ENCODE measurements at regions not wholly inside any gene's neighbourhood (a gene's known extent, or its start where the extent isn't known, plus 50 kb on each side); places are given as distances from the start of the nearest gene placed in this dataset.
A peak's percentile ranks its signal among the peaks of the same experiment; 100 is the strongest.

GRCh38 chr20:1802385-1803060, 92.7 kb upstream of the SIRPA start:
- WGBS (ENCODE audit: low lambda C conversion rate): 39% methylated on average over 35 of the region's 35 CpGs
- DNase-seq (ENCODE audit: low spot score): peak; percentile 67
- TF ChIP-seq ZNF691 (CRISPR knock-in tag; IDR thresholded peaks at IDR 0.05; ENCODE audit: borderline replicate concordance, low read depth) (0 out of 2 replicates have a peak, but pooled peaks have one; percentile 37), THRA (CRISPR knock-in tag; IDR thresholded peaks at IDR 0.05; ENCODE audit: borderline replicate concordance) (peak; percentile 79), SOX13 (IDR thresholded peaks at IDR 0.05) (no peak), SOX13 (CRISPR knock-in tag; conservative IDR thresholded peaks at IDR 0.05 in 1 of 2, IDR thresholded peaks at IDR 0.05 in 1 of 2) (peak in 1 of 2 experiments; percentile 34; a peak in 1 of 4 replicates), NRL (CRISPR knock-in tag; IDR thresholded peaks at IDR 0.05; ENCODE audit: borderline replicate concordance) (0 out of 2 replicates have a peak, but pooled peaks have one; percentile 51), MAZ (IDR thresholded peaks at IDR 0.05; ENCODE audit: borderline replicate concordance, low read depth, low read length) (peak; percentile 66; the same call in 1 of the 2 replicates), MAZ (CRISPR knock-in tag; IDR thresholded peaks at IDR 0.05; ENCODE audit: low read depth) (no peak), MYPOP (CRISPR knock-in tag; IDR thresholded peaks at IDR 0.05) (peak; percentile 49; the same call in 1 of the 2 replicates), TARDBP (CRISPR knock-in tag; IDR thresholded peaks at IDR 0.05) (peak; percentile 20; the same call in 1 of the 2 replicates), ELF3 (CRISPR knock-in tag; IDR thresholded peaks at IDR 0.05) (0 out of 2 replicates have a peak, but pooled peaks have one; percentile 36)
- TF ChIP-seq, protein P1, sequence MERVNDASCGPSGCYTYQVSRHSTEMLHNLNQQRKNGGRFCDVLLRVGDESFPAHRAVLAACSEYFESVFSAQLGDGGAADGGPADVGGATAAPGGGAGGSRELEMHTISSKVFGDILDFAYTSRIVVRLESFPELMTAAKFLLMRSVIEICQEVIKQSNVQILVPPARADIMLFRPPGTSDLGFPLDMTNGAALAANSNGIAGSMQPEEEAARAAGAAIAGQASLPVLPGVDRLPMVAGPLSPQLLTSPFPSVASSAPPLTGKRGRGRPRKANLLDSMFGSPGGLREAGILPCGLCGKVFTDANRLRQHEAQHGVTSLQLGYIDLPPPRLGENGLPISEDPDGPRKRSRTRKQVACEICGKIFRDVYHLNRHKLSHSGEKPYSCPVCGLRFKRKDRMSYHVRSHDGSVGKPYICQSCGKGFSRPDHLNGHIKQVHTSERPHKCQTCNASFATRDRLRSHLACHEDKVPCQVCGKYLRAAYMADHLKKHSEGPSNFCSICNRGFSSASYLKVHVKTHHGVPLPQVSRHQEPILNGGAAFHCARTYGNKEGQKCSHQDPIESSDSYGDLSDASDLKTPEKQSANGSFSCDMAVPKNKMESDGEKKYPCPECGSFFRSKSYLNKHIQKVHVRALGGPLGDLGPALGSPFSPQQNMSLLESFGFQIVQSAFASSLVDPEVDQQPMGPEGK (CRISPR knock-in tag; IDR thresholded peaks at IDR 0.05): peak; percentile 94
- TF ChIP-seq, protein P2, sequence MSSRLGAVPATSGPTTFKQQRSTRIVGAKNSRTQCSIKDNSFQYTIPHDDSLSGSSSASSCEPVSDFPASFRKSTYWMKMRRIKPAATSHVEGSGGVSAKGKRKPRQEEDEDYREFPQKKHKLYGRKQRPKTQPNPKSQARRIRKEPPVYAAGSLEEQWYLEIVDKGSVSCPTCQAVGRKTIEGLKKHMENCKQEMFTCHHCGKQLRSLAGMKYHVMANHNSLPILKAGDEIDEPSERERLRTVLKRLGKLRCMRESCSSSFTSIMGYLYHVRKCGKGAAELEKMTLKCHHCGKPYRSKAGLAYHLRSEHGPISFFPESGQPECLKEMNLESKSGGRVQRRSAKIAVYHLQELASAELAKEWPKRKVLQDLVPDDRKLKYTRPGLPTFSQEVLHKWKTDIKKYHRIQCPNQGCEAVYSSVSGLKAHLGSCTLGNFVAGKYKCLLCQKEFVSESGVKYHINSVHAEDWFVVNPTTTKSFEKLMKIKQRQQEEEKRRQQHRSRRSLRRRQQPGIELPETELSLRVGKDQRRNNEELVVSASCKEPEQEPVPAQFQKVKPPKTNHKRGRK (CRISPR knock-in tag; IDR thresholded peaks at IDR 0.05): peak; percentile 83; the same call in 1 of the 2 replicates
- TF ChIP-seq, protein P3, sequence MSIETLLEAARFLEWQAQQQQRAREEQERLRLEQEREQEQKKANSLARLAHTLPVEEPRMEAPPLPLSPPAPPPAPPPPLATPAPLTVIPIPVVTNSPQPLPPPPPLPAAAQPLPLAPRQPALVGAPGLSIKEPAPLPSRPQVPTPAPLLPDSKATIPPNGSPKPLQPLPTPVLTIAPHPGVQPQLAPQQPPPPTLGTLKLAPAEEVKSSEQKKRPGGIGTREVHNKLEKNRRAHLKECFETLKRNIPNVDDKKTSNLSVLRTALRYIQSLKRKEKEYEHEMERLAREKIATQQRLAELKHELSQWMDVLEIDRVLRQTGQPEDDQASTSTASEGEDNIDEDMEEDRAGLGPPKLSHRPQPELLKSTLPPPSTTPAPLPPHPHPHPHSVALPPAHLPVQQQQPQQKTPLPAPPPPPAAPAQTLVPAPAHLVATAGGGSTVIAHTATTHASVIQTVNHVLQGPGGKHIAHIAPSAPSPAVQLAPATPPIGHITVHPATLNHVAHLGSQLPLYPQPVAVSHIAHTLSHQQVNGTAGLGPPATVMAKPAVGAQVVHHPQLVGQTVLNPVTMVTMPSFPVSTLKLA (IDR thresholded peaks at IDR 0.05): no peak

More at GRCh38 chr20:1802385-1803060, 92.7 kb upstream of the SIRPA start:
- intact Hi-C loops (cut with micrococcal nuclease; ENCODE audit: unreplicated experiment): loop anchor here (1.0 to 2.0 kb wide), 2 partner anchors 86 to 98 kb away; no protein-coding TSS in a partner anchor
- POLR2A ChIA-PET: interaction anchor here (1.5 kb wide), 1 partner anchor 9 kb away, joined by 7 read pairs; no protein-coding TSS in a partner anchor
- no peaks in the 10 kb centered on the region for H3K36me3 ChIP-seq (replicated peaks in 1 of 2; ENCODE audit: control insufficient read depth in 1 of 2, insufficient read depth in 2 of 2, low read length in 2 of 2)
- peak; percentile 95 for ATAC-seq
- H3K27ac ChIP-seq (ENCODE audit: extremely low read length, insufficient read depth, low read length): no peak overlapping the region
- H2AFZ ChIP-seq (ENCODE audit: low read length): no peak overlapping the region
- no peak overlapping the region for H3K9ac ChIP-seq (ENCODE audit: insufficient read depth, low read depth, low read length)
- no peaks in the 10 kb centered on the region for H3K79me2 ChIP-seq (ENCODE audit: insufficient read depth, low read length)
- BruUV-seq (replicated peaks): no TSS peak
- H3K4me1 ChIP-seq (ENCODE audit: insufficient read depth, low read length): peaks cover 24% of the 10 kb centered on the region; the same call in 1 of the 2 replicates
- no peaks in the 10 kb centered on the region for H3K9me3 ChIP-seq (ENCODE audit: low read length)
- peak overlapping the region; percentile 23 for H3K4me2 ChIP-seq (ENCODE audit: low read depth, low read length)
- peak; percentile 83 for FAIRE-seq
- in situ Hi-C loops (cut with HindIII; ENCODE audit: extremely low pct_ligation_motif_present, low pct_unique_long_range_greater_than_20kb): no loop called here
- H3K4me3 ChIP-seq (replicated peaks in 1 of 3; ENCODE audit: insufficient read depth in 1 of 3, low read depth in 2 of 3, low read length in 3 of 3): no peak overlapping the region
- no peaks in the 10 kb centered on the region for H3K27me3 ChIP-seq (ENCODE audit: control insufficient read depth in 1 of 2, insufficient read depth in 2 of 2, low read length in 2 of 2)
- CTCF ChIA-PET (ENCODE audit: low intra/inter-chr PET ratio, low total read pairs): interaction anchor here (0.9 to 1.3 kb wide), 4 partner anchors 9 to 370 kb away, joined by 3 to 6 read pairs (median 4); no protein-coding TSS in a partner anchor
- no peaks in the 10 kb centered on the region for H4K20me1 ChIP-seq (ENCODE audit: insufficient read depth, low read length)

All from HepG2 (cell line).